ENCODE measurements at regions not wholly inside any gene's neighbourhood (a gene's known extent, or its start where the extent isn't known, plus 50 kb on each side); places are given as distances from the start of the nearest gene placed in this dataset.
"Not testable (repeated sequence)": the region's sequence is repeated elsewhere in the genome, so short reads cannot be mapped to it uniquely, and the experiment has no call there.

DNA sequence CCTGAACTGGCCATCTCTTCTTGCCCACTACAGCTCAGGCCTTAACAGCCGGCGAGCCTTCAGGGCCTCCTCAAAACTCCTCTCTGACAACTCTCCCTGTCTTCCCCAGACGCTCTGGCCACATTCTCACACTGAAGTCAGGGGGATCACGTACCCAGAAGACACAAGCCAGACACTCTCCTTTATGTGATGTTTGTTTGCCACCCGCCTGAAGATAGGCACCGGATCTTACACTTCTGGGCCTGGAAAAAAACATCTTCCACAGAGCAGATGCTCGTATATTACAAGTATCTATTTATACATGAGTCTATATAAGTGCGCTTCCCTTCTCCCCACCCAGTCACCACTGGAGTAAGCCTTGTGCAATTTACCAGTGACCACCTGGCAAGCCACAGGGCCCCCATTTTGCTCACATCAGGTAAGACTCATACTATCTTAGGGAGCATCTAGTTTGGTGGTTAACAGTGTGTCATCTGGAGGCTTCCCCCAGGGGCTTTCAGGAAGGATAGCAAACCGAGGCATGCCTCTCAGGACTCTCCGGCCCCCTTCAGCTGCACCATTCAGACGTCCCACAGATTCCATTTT, 349.4 kb downstream of the SOX9 start:
- DNase-seq (ENCODE audit: low read depth, low spot score), result no peak

GRCh38 chr17:72470734-72471133, 349.9 kb downstream of the SOX9 start:
- DNase-seq (ENCODE audit: low read depth, low spot score), result no peak

DNA sequence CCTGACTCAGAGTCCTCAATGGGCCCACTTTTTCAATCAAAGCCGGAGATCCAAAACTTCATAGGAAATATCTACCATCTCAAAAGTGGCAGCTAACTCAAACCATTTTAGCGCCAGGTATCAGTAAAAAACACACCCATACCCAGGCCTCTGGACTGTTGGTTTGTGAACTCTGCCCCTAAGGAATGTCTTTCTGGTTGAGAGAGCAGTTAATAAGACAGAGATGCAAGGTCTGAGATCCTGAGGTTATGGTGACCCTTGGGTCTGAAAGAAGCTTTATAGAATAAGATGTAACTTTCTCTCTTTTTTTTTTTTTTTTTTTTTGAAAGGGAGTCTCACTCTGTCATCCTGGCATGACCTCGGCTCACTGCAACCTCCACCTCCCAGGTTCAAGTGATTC, 350.5 kb downstream of the SOX9 start:
- DNase-seq (ENCODE audit: low read depth, low spot score), result no peak

GRCh38 chr17:72472106-72472505, 351.3 kb downstream of the SOX9 start:
- DNase-seq (ENCODE audit: low read depth, low spot score), result no peak

- not testable (repeated sequence) for DNase-seq (ENCODE audit: low read depth, low spot score)
Measured at GRCh38 chr17:72472853-72473390, 352.1 kb downstream of the SOX9 start.

GRCh38 chr17:72474243-72474642, 353.4 kb downstream of the SOX9 start:
- no peak for DNase-seq (ENCODE audit: low read depth, low spot score)

DNA sequence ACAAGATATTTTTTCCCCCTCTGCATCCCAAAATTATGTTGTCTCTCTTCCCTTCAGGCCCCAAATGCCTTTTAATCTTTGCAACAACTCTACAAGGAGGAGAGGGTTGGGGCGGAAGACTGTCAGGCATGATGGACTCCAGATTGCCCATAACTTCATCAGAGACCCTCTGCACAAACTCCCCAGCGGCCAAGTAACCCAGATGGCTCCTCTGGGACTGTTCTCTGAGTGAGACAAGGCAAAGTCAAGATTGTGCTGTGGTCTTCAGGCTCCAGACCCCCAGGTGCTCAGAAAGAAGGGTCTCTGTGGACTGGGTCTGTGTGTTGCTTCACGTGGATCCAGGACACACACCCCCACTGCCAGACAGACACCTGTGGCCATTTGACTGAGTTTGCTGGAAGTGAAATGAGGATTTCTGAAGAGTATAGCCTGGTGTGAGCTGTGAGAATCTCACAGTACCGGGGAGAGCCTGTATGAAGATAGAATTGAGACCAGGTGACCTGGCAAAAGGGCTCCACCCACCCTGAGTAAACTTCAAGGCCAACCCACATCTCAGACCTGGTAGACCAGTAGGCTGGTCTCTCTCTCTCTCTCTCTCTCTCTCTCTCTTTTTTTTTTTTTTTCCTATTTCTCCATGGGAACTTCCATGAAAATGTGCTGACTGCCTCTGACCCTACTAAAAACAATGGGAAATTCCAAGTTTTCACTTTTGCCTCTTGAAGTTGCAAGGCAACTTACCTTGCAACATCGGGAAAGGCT, 354.1 kb downstream of the SOX9 start:
- no peak for DNase-seq (ENCODE audit: low read depth, low spot score)

- DNase-seq (ENCODE audit: low read depth, low spot score), result no peak
Measured at GRCh38 chr17:72476134-72476533, 355.3 kb downstream of the SOX9 start.

DNA sequence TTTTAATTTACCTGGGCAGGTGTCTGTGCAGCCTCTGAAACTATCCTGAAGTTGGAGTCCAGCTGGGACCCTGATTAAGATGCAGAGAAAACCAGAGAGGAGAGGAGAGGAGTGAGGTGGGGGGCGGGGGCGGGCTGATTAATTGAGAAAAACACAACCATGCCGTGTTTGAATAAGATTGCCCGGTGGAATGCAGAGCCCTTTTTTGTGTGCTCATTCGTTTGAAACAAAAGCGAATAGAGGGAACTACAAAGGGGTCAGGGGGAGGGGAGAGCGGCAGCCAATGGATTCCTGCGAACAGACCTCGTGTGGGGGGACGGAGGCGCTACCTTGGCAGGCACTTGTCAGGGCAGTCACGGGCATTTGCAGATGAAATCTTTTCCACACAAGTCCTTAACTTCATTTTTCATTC, 355.8 kb downstream of the SOX9 start:
- peak; percentile 72 for DNase-seq (ENCODE audit: low read depth, low spot score)

GRCh38 chr17:72477491-72477890, 356.7 kb downstream of the SOX9 start:
- DNase-seq (ENCODE audit: low read depth, low spot score), result no peak

- no peak for DNase-seq (ENCODE audit: low read depth, low spot score)
Measured at GRCh38 chr17:72479113-72479512, 358.3 kb downstream of the SOX9 start.

DNA sequence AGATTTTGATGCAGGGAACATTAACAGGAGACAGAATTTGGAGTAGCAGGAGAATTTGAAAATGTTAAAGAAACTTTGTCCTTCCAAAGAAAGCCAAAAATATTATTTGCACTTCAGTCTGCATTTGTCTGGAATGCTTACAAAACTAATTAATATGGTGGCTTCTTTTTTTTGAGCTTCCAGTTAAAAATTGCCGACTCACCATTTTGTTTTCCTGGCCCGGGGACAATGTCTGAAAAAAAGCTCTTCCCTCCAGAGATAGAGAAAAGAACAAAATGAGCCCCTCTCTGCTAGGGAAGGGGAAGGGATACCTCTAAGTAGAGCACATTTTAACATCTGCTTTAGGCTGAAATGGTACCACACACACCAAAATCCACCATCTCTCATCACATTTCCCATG, 360.8 kb downstream of the SOX9 start:
- DNase-seq (ENCODE audit: low read depth, low spot score), result no peak

- no peak for DNase-seq (ENCODE audit: low read depth, low spot score)
Measured at GRCh38 chr17:72485596-72485995, 364.8 kb downstream of the SOX9 start.

DNA sequence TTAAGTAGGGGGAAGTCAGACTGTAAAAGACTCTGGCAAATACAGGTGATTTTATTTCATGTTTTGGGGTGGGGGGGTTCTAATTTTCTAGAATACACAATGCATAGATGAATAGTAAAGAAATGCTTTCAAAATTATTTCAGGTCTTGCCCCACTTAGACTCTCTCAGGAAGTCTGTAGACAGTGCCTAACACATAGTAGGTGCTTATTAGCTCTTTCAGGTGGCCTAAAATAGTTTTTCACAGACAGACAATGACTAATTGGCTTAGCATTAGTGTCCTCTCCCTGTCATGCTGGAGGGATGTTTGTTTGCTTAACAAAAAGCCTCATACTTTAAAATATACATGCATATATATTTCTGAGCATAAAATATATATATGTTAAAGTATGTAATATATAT, 366.0 kb downstream of the SOX9 start:
- DNase-seq (ENCODE audit: low read depth, low spot score), result no peak

GRCh38 chr17:72487731-72488494, 367.1 kb downstream of the SOX9 start:
- DNase-seq (ENCODE audit: low read depth, low spot score), result peak; percentile 64

DNA sequence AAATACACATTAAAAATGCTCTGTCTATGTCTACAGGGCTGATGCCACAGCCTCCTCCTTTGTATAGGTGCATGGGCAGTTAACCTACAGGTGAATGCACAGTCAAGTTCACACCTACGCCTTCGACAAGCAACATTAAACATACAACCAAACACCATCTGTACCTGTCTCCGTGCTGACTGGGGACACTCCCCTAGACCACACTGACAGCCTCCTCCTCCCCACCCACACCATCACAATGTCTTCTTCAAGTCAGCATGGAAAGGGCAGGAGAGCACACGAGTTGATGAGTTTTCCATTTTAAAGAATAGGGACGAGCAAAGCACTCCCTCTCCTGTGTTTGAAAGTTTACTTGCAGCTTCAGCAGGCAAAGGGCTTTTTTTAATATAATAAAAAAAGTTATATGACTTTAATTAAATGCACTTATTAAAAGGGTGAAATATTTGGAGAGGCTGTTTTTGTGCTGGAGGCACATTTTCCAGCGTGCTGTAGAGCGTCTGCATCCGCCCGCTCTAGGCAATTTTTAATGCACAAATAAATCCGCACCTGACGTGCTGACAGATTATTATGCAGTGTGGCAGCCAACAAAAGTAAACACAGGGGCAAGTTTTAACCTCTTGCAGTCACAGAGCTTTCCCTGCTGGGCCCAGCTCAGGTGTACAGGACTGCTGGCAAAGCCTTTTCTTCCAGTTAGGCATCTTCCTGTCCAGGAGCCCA, 367.9 kb downstream of the SOX9 start:
- DNase-seq (ENCODE audit: low read depth, low spot score), result no peak

- DNase-seq (ENCODE audit: low read depth, low spot score), result no peak
Measured at GRCh38 chr17:72489272-72489641, 368.4 kb downstream of the SOX9 start.

- no peak for DNase-seq (ENCODE audit: low read depth, low spot score)
Measured at GRCh38 chr17:72491102-72491501, 370.3 kb downstream of the SOX9 start.

GRCh38 chr17:72492494-72492893, 371.7 kb downstream of the SOX9 start:
- no peak for DNase-seq (ENCODE audit: low read depth, low spot score)

DNA sequence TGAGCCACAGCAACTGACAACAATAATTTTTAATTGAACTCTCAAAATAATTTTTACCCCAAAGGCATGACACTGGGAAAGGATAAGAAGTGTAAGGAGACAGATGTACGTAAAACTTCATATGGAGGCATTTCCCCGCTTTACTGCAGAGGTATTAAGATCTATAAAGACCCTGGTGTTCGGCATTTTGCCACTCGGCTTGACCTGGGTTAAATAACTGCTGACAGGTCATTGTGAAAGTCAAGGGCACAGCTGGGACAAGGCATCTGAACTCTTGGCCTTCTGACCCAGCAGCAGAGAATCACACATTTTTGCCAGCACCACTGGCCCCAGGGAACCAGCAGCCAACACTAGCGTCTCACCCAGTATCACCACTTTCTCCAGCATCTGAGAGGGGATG, 372.1 kb downstream of the SOX9 start:
- no peak for DNase-seq (ENCODE audit: low read depth, low spot score)

GRCh38 chr17:72494566-72494965, 373.7 kb downstream of the SOX9 start:
- DNase-seq (ENCODE audit: low read depth, low spot score), result no peak

- DNase-seq (ENCODE audit: low read depth, low spot score), result peak; percentile 62
Measured at GRCh38 chr17:72496461-72496860, 375.6 kb downstream of the SOX9 start.

Data from astrocyte of the hippocampus (primary cell).